ENCODE measurements at regions not wholly inside any gene's neighbourhood (a gene's known extent, or its start where the extent isn't known, plus 50 kb on each side); places are given as distances from the start of the nearest gene placed in this dataset.

DNA sequence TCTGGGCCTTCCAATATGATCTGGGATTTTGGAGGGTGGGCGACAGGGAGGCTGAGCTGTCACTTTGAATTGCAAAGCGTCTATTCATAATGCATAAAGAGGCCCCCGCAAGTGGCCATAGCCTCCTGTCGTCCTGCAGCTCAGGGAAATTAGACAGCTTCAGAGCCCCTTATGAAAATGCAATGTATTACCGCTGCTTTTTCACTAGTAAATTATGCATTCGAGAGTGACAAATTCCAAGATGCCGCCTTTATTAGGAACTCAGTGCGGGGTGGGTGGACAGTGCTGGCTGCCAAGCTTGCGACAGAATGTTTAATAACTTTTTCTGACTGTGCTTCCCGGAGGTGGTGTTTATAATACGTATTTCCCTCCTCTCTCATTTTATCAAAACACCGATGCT is 168.5 kb downstream of the DHX35 start:
- Histone ChIP-seq H3K27me3 (no peaks in the 10 kb centered on the region), H3K4me3 (no peak overlapping the region), H3K27ac (no peak overlapping the region), H3K9me3 (no peaks in the 10 kb centered on the region), H3K4me1 (no peaks in the 10 kb centered on the region), H3K36me3 (no peaks in the 10 kb centered on the region)
- TF ChIP-seq EP300 (IDR thresholded peaks at IDR 0.05) (no peak), POLR2A (IDR thresholded peaks at IDR 0.05) (no peak)
- TF ChIP-seq, protein P1, sequence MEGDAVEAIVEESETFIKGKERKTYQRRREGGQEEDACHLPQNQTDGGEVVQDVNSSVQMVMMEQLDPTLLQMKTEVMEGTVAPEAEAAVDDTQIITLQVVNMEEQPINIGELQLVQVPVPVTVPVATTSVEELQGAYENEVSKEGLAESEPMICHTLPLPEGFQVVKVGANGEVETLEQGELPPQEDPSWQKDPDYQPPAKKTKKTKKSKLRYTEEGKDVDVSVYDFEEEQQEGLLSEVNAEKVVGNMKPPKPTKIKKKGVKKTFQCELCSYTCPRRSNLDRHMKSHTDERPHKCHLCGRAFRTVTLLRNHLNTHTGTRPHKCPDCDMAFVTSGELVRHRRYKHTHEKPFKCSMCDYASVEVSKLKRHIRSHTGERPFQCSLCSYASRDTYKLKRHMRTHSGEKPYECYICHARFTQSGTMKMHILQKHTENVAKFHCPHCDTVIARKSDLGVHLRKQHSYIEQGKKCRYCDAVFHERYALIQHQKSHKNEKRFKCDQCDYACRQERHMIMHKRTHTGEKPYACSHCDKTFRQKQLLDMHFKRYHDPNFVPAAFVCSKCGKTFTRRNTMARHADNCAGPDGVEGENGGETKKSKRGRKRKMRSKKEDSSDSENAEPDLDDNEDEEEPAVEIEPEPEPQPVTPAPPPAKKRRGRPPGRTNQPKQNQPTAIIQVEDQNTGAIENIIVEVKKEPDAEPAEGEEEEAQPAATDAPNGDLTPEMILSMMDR (IDR thresholded peaks at IDR 0.05): no peak
- WGBS, 2 donors: 65 to 66% methylated on average over 12 of the region's 12 CpGs
- DNase-seq (ENCODE audit: low spot score in 2 of 2): no peak

DNA sequence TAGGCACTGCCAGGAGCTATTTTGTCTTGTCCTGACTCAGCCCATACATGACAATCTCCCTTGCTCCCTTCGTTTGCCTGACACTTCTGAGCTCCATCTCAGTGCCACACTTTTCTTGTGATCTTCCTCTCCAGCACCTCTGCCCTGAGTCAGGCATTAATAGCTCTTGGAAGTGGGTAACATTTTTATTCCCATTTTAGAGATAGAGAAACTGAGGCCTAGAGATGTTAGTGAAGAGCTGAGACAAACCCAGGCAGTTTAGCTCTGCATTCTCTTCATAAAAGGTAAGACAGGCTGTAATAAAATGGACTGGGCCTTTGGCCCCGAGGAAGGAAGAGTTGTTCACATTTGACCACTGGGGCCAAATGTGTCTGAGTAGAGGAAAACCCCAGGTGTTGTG is 167.4 kb downstream of the DHX35 start:
- 81 to 85% methylated on average over 2 of the region's 2 CpGs for WGBS, 2 donors
- Histone ChIP-seq H3K27ac (no peak overlapping the region), H3K4me3 (no peak overlapping the region), H3K27me3 (no peaks in the 10 kb centered on the region), H3K4me1 (no peaks in the 10 kb centered on the region), H3K36me3 (no peaks in the 10 kb centered on the region), H3K9me3 (peaks cover 0 to 3% (median 0%) of the 10 kb centered on the region in 4 donors)
- TF ChIP-seq POLR2A (IDR thresholded peaks at IDR 0.05): no peak
- TF ChIP-seq EP300 (IDR thresholded peaks at IDR 0.05): no peak
- TF ChIP-seq, protein P1 (IDR thresholded peaks at IDR 0.05): no peak
- DNase-seq (ENCODE audit: low spot score in 2 of 2): no peak

DNA sequence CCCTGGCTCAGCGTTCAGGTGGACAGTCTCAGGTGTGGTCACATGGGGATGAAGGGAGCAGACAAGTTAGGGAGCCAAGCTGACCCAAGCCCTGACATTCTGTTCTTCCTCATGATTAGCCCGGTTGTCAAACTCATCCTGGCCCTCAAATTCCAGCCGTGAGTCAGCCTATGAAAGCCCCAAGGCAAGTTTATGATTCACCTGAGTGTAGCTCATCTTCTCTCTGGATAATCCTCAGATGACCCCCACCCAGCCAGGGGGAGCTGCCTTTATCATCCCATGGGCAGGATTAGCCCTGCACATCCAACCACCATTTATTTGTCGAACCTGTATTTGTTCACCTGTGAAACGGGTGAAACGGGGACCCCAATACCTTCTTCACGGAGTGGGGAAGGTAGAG is 161.9 kb downstream of the DHX35 start:
- TF ChIP-seq POLR2A (IDR thresholded peaks at IDR 0.05): no peak
- TF ChIP-seq, protein P1 (IDR thresholded peaks at IDR 0.05): no peak
- no peak for TF ChIP-seq EP300 (IDR thresholded peaks at IDR 0.05)
- no peak overlapping the region for H3K4me3 ChIP-seq
- 92 to 93% methylated on average over 7 of the region's 7 CpGs for WGBS, 2 donors
- no peaks in the 10 kb centered on the region for H3K36me3 ChIP-seq
- DNase-seq (ENCODE audit: low spot score in 2 of 2): no peak
- H3K27me3 ChIP-seq: no peaks in the 10 kb centered on the region
- no peak overlapping the region for H3K27ac ChIP-seq
- no peaks in the 10 kb centered on the region for H3K4me1 ChIP-seq
- peaks cover 0 to 3% (median 0%) of the 10 kb centered on the region in 4 donors for H3K9me3 ChIP-seq

DNA sequence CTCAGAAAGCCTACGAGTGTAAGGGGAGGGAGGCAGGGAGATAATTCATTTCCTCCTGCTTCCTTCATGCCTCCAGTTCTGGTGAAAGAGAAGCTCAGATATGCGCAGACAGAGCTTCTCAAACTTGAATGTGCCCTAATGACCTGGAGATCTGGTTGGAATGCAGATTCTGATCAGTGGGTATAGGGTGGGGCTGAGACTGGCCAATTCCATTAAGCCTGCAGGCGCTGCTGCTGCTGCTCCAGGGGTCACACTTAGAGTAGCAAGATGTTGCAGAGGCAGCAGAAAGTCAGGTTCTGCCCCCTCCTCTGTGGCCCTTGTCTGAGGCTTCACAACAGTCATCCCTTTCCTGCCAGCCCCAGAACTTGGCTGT is 161.0 kb downstream of the DHX35 start:
- 24 to 45% methylated on average over 3 of the region's 3 CpGs for WGBS, 2 donors
- no peak overlapping the region for H3K4me3 ChIP-seq
- no peak for DNase-seq (ENCODE audit: low spot score in 2 of 2)
- H3K4me1 ChIP-seq: no peaks in the 10 kb centered on the region
- peaks cover 0 to 3% (median 0%) of the 10 kb centered on the region in 4 donors for H3K9me3 ChIP-seq
- TF ChIP-seq, protein P1 (IDR thresholded peaks at IDR 0.05): no peak
- TF ChIP-seq POLR2A (IDR thresholded peaks at IDR 0.05) (no peak), EP300 (IDR thresholded peaks at IDR 0.05) (no peak)
- H3K27me3 ChIP-seq: no peaks in the 10 kb centered on the region
- no peaks in the 10 kb centered on the region for H3K36me3 ChIP-seq
- no peak overlapping the region for H3K27ac ChIP-seq

DNA sequence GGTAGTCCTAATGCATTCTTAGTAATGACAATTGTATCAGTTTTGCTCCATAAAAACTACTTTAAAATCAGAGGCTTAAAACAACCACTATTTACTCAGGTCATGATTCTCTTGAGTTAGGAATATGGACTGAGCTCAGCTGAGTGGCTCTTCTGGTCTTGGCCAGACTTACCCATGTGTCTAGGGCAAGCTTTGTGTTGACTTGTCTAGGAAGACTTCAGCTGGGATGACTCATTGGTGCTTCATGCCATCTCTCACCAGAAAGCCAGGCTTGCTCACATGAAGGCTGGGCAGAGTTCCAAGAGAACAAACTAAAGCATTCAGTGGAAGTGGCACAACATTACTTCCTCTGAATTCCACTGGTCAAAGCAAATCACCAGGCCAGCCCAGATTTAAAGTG is 155.3 kb downstream of the DHX35 start:
- no peaks in the 10 kb centered on the region for H3K4me1 ChIP-seq
- DNase-seq (ENCODE audit: low spot score in 2 of 2): no peak
- no peaks in the 10 kb centered on the region for H3K36me3 ChIP-seq
- H3K9me3 ChIP-seq: peaks cover 0 to 14% (median 0%) of the 10 kb centered on the region in 4 donors
- no peak overlapping the region for H3K27ac ChIP-seq
- TF ChIP-seq EP300 (IDR thresholded peaks at IDR 0.05): no peak
- TF ChIP-seq, protein P1 (IDR thresholded peaks at IDR 0.05): no peak
- no peak for TF ChIP-seq POLR2A (IDR thresholded peaks at IDR 0.05)
- no peak overlapping the region for H3K4me3 ChIP-seq
- H3K27me3 ChIP-seq: peaks cover 0 to 2% of the 10 kb centered on the region in 2 donors

Measured in tibial nerve (tissue), 4 donors.